Mucosa of gallbladder (tissue), 1 donor: ENCODE measurements at regions not wholly inside any gene's neighbourhood (a gene's known extent, or its start where the extent isn't known, plus 50 kb on each side); places are given as distances from the start of the nearest gene placed in this dataset.
A peak's percentile ranks its signal among the peaks of the same experiment; 100 is the strongest.

Source experiments
- DNase-seq: peaks from one replicate; pipeline ENCODE4 v3.0.0-alpha.2; 2020; ENCODE audit warnings: low spot score
- donor health status: DM: no; HTN: no; CAD: no.

DNA sequence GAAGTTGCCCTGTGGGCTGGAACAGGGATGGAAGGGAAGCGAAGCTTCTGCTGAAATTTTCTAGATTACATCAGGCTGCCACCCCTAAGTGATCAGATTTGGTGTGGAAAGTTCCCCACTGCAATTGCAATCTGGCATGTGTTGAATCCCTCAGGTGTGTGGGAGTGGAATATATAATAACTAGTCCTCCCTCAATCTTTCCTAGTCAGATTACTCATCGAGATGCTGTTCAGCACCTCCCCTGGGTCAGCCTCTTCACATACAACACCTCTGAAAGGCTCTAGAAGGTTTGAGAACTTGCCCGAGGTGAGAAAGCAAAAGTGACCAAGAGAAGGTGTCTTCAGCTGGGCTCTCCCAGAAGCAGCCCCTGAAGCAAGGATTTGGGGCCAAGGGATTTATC, 336.8 kb downstream of the BCOR start:
- no peak for DNase-seq

GRCh38 chrX:39762266-39762841, 335.4 kb downstream of the BCOR start:
- no peak for DNase-seq

- DNase-seq = no peak
These were observed 333.3 kb downstream of the BCOR start for GRCh38 chrX:39764441-39764914.

DNA sequence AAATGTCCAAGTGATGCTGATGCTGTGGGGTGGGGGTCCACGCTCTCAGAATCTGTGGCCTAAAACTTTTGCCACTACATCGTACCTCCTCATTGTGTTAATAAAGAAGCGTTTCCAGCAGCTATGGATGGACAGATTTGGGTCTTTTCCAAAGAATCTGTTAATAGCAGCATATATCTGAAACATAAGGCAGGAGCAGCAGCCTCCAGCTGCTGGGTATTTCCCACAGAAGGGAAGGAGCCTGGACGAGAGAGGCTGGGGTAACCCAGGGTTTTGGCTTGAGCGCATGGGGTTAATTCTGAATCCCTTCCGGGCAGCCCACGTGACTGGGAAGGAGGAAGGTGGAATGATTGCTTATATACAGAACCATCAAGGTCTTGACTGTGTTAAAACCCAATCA, 332.4 kb downstream of the BCOR start:
- no peak for DNase-seq

GRCh38 chrX:39766085-39766726, 331.6 kb downstream of the BCOR start:
- no peak for DNase-seq

DNA sequence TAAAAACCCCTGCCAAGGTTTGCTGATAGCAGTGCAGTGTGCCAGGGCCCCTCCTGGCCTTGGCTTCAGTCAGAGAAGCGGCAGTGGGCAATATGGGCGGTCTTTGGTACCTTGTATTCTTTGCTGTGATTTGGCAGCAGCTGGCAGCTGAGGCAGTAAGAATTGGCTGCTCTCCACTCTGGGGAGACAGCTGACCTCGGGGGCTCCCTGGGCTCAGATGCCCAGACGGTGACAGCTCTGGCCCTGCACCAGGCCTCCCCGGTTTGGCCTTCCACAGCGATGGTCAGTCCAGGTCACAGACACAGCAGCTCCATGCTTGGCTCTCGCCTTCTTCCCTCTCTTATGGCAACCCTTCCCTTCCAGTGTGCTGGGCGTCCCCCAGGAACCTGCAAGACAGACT, 330.9 kb downstream of the BCOR start:
- DNase-seq = no peak

DNA sequence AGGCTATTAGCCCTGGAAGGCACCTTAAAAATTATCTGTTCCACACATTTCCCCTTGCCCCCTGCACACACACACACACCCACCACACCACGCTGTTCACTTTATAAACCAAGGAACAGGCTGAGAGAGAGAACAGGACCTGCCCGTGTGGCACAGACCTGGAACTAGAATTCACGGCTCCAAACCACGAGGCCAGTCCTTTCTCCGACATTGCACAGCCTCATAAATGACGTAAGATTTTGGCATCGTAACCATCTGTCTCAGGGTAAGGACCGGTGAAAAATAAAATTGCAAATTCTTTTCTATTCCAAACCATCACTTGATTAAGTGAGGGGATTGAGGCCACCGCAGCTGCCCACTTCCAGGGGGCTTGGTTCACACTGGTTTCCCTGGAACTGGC, 330.3 kb downstream of the BCOR start:
- no peak for DNase-seq

DNA sequence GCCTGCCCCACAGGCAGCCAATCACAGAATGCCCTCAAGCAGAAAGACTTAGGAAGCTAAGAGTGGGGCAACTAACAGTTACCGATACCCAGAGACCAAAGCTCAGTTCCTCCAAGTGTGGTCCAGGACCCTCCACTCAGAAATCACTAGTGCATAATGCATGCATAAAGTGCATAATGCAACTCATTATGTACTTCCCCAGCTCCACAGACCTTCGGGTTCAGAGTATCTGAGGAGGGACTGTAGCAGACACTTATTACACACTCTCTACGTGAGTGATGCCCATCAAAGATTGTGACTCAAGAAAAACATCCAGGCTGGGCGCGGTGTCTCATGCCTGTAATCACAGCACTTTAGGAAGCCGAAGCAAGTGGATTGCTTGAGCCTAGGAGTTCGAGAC, 328.0 kb downstream of the BCOR start:
- DNase-seq = no peak

GRCh38 chrX:39771089-39771488, 326.7 kb downstream of the BCOR start:
- no peak for DNase-seq

- DNase-seq = peak; percentile 17
These were observed 325.5 kb downstream of the BCOR start for GRCh38 chrX:39772057-39772832.

DNA sequence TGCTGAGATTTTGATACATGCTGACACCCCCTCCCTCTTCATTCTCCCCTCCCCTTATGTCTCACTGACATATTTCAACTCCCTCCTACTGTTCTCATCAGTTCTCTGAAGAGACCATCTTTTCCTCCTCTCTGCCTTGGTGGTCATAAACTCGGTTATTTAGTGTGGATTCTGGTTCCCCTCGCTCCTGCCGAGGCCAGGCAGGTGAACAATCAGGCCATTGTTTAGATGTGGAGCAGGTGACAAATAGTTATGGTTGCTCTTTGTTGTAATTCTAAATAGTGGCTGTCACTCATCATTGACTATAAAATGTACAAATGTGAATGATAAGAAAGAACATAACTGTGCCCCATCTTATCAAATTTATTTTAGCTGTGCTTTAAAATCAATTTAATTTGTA, 324.6 kb downstream of the BCOR start:
- DNase-seq = no peak

DNA sequence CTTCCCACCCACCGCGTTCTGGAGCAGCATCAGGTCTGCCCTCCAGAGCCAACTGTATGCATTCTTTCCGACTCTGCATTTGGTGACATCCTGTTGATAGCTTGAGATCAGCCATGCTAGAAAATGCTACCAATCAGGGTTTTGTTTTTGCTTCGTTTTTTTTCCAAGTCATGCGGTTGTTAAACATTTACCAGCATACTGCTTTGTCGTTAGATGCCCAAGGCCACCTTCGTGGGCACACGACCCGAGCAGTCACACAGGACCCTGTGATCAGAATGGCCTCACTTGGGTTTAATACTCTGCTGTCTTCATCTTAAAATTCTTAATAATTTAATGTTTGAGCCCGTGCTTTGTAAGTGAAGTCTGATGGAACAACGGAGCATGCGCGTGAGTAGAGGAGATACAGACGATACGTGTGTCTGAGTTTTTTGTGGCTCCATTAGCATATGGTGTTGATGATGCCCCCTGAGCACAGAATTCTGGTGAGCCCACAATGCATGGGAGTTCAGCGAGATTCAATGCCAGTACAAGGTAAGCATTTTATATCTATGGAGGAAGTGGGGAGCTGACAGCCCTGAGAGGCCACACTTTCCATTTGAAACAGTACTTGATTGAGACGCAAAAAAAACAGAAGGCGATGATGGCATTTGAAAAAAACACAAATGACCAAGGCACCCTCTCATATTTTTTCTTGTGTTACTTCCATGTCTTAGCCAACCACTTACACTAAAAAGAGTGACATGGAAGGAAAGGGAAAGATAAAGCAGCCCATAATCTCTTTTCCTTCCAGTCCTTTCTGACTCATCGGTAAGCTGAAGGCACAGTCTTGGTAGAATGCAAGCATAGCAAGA, 323.6 kb downstream of the BCOR start:
- no peak for DNase-seq

GRCh38 chrX:39774774-39775328, 322.9 kb downstream of the BCOR start:
- DNase-seq = no peak

- DNase-seq = no peak
These were observed 320.1 kb downstream of the BCOR start for GRCh38 chrX:39777623-39778025.

DNA sequence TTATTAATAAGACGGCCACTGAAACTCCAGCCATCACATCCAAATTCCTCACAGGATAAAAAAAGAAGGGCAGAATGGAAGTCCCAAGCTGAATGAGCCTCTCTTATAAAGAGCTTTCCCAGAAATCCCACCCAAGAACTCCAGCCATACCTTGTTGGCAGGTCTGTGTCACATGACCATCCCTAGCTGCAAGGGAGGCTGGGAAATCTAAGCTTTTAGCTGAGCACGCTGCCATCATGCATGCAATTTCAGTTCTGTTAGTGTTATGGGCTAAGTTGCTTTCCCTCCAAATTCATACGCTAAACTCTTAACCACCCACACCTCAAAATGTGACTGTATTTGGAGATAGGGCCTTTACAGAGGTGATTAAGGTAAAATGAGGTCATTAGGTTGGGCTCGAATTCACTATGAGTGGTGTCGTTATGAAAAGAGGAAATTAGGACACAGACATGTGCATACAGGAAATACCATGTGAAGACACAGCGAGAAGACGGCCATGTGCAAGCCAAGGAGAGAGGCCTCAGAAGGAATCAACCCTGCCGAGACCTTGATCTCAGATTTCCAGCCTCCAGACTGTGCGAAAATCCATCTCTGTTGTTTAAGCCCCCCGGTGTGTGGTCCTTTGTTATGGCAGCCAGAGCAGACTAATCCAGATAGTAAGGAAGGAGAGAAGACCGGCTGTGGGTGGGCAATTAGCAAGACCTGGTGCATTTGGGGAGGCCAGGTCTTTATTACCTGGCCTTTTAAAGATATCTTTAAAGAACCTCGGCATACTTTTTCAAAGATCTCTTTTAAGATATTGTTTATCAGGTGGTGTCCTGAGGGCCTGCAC, 317.6 kb downstream of the BCOR start:
- DNase-seq = no peak

- DNase-seq = no peak
These were observed 315.5 kb downstream of the BCOR start for GRCh38 chrX:39782276-39782675.

DNA sequence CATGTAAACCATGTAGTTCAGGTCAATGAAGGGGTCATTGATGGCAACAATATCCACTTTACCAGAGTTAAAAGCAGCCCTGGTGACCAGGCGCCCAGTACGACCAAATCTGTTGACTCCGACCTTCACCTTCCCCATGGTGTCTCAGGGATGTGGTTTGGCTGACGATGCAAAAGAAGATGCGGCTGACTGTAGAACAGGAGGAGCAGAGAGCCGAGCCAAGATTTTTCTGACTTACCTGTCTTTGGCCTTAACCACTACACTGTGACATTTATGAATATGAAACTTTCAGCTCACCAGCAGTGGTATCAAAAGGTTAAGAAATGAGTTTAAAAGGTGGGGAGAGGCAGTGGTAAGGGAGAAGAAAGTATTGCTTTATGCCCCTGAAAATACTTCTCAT, 309.8 kb downstream of the BCOR start:
- DNase-seq = no peak

DNA sequence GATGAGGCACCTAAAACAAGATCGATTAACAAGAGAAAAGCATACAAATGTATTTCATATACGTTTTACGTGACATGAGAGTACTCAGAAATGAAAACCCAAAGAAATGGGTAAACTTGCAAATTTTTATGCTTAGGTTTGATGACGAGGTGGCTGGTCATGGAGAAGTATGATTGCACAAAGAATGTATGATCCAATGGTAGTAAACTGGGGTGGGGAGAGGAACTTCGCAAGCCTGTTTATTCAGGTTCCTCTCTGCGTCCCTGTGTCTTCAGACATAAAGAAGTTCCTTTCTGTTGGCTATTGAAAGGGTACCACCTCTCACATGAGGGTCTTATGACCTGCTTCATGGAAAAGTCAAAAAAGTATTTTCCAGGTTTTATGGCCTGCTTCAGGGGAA, 309.2 kb downstream of the BCOR start:
- DNase-seq = no peak

GRCh38 chrX:39791691-39792090, 306.1 kb downstream of the BCOR start:
- no peak for DNase-seq

DNA sequence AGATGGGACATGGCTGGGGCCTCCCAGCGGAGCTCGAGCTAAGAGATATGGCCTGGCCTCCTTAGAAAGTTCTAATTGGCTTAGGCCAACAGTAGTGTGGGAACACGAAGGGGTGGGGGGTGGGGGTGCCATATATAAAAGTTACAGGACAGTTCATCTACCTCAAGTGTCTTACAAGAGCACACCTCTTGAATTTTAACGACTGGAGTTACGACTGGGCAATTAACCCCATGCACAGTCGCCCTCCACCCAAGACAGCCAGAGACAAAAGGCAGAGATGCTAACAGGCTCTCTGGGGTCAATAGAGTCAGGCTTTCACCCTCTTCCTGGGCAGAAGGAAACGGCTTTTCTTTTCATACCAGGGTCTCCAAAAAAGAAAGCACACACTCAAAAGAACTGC, 302.2 kb downstream of the BCOR start:
- no peak for DNase-seq

DNA sequence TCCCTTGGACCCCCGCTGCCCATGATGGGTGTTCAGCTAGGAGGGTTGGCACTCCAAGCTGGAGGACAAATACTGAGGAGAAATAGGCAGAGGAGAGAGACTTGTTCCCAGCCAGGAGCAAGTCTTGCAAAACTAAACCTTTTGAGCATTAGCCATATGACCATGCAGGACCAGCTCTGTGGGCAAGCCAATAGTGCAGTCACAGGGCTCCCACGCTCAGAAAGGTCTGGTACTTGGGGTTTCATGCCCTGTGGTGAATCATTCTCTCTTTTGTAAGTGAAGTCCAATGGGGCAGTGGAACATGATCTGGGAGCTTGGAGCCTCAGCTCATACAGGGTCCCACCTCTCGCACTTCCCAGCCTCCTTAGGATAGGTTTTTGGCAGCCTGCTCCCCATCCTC, 300.9 kb downstream of the BCOR start:
- no peak for DNase-seq
